MCF 10A (cell line): ENCODE measurements at regions not wholly inside any gene's neighbourhood (a gene's known extent, or its start where the extent isn't known, plus 50 kb on each side); places are given as distances from the start of the nearest gene placed in this dataset.

Source experiments
- BruUV-seq: library from RNA; stranded (reverse); fragments of 400-500 nt; replicated peaks from 2 replicates; lab custom pipeline; 2021; lab: Mats Ljungman, UMichigan
- CTCF ChIA-PET: fragments of 300-600 bp; sonication (Branson Sonifier 250); formaldehyde crosslinking; extraction: SDS; loops from one replicate; lab custom pipeline; 2021; ENCODE audit warnings: antibody characterized with exemption, inconsistent platforms; lab: Yijun Ruan, JAX
- POLR2A ChIA-PET: fragments of 300-600, 350-650 bp; sonication (Branson Sonifier 250); formaldehyde crosslinking; extraction: SDS; loops from one replicate; lab custom pipeline; 2020; ENCODE audit warnings: antibody characterized with exemption, inconsistent platforms; lab: Yijun Ruan, JAX
- DNase-seq: peaks from one replicate; pipeline ENCODE4 v3.0.0-alpha.2; 2018; ENCODE audit not compliant: unreplicated experiment
- H3K27ac Mint-ChIP-seq: one replicate; pipeline ENCODE4 v1.8.0; 2022; ENCODE audit warnings: mild to moderate bottlenecking, low read depth, mixed read lengths; ENCODE audit not compliant: unreplicated experiment
- H3K27me3 Mint-ChIP-seq: one replicate; pipeline ENCODE4 v1.8.0; 2022; ENCODE audit warnings: mixed read lengths; ENCODE audit not compliant: insufficient read depth, unreplicated experiment
- H3K36me3 Mint-ChIP-seq: one replicate; pipeline ENCODE4 v1.8.0; 2022; ENCODE audit warnings: mild to moderate bottlenecking, moderate library complexity, mixed read lengths; ENCODE audit not compliant: insufficient read depth, unreplicated experiment
- H3K4me1 Mint-ChIP-seq: one replicate; pipeline ENCODE4 v1.8.0; 2022; ENCODE audit warnings: mixed read lengths; ENCODE audit not compliant: insufficient read depth, unreplicated experiment
- H3K4me3 Mint-ChIP-seq: one replicate; pipeline ENCODE4 v1.8.0; 2022; ENCODE audit warnings: mild to moderate bottlenecking, moderate library complexity, mixed read lengths; ENCODE audit not compliant: unreplicated experiment
- H3K9me3 Mint-ChIP-seq: one replicate; pipeline ENCODE4 v1.8.0; 2022; ENCODE audit warnings: mixed read lengths; ENCODE audit not compliant: unreplicated experiment
- intact Hi-C: fragments of 100-400 bp; cut with micrococcal nuclease; formaldehyde crosslinking; loops from 2 replicates; pipeline ENCODE4 v1.14.1; 2022
- TF ChIP-seq, protein P1 (sequence below): fragments of 200-600 bp; IDR thresholded peaks from one replicate; pipeline ENCODE4 v1.8.0; 2022; ENCODE audit warnings: antibody characterized with exemption, mild to moderate bottlenecking; ENCODE audit not compliant: unreplicated experiment

DNA sequence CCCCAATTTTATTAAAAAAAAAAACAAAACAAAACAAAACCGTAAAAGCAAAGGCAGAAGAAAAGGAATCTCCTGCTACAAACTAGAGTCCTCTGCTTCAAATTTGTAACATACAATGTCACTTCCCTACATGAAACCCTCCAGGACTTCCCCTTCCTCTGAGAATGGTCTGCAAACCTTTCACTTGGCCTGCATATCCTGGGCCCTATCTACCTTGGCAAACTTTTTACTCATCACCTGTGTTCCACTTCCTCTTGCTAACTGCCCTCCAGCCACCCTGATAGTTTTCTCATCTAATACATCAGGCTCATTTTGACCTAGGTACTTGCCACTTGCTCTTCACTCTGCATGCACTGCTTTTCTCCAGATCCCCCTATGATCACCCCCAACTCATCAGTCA is 255.5 kb downstream of the ETAA1 start:
- CTCF ChIA-PET, result interaction anchor here (0.6 to 2.2 kb wide), 3 partner anchors 12 to 658 kb away, joined by 3 to 15 read pairs (median 3); no protein-coding TSS in a partner anchor
- H3K9me3 Mint-ChIP-seq, result peaks cover 7% of the 10 kb centered on the region

DNA sequence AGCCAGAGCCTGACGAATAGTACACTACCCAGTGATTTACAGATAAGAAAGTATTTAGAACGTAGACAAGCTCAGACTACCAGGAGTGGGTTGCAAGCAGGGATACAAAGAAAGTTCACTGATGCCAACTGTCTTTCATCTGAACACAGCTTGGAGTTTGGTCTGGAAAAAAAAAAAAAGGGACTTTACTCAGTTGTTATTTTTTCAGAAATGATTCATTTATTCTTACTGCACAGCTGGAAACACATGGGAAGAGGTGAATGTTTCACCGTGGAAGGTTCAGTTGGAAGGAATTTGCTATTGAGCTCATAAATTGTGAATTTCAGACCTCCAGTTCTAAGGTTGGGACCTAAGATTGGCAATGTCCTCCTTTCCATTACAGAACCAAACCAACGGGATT is 259.7 kb downstream of the ETAA1 start:
- Mint-ChIP-seq H3K27me3 (no peaks in the 10 kb centered on the region), H3K4me3 (no peak overlapping the region), H3K4me1 (no peaks in the 10 kb centered on the region), H3K36me3 (no peaks in the 10 kb centered on the region), H3K27ac (no peak overlapping the region), H3K9me3 (peaks cover 17% of the 10 kb centered on the region)
- TF ChIP-seq, protein P1, sequence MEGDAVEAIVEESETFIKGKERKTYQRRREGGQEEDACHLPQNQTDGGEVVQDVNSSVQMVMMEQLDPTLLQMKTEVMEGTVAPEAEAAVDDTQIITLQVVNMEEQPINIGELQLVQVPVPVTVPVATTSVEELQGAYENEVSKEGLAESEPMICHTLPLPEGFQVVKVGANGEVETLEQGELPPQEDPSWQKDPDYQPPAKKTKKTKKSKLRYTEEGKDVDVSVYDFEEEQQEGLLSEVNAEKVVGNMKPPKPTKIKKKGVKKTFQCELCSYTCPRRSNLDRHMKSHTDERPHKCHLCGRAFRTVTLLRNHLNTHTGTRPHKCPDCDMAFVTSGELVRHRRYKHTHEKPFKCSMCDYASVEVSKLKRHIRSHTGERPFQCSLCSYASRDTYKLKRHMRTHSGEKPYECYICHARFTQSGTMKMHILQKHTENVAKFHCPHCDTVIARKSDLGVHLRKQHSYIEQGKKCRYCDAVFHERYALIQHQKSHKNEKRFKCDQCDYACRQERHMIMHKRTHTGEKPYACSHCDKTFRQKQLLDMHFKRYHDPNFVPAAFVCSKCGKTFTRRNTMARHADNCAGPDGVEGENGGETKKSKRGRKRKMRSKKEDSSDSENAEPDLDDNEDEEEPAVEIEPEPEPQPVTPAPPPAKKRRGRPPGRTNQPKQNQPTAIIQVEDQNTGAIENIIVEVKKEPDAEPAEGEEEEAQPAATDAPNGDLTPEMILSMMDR, result no peak
- POLR2A ChIA-PET, result interaction anchor here (0.6 kb wide), 1 partner anchor 67 kb away, joined by 3 read pairs; no protein-coding TSS in a partner anchor
- no TSS peak for BruUV-seq
- intact Hi-C loops, result no loop called here
- CTCF ChIA-PET, result interaction anchor here (0.6 kb wide), 2 partner anchors 626 to 692 kb away, joined by 3 read pairs; no protein-coding TSS in a partner anchor
- no peak for DNase-seq

More for the DNA sequence above, 255.5 kb downstream of the ETAA1 start:
- no peak overlapping the region for H3K27ac Mint-ChIP-seq
- H3K4me3 Mint-ChIP-seq, result no peak overlapping the region
- DNase-seq, result no peak
- no TSS peak for BruUV-seq
- H3K36me3 Mint-ChIP-seq, result no peaks in the 10 kb centered on the region
- H3K27me3 Mint-ChIP-seq, result no peaks in the 10 kb centered on the region
- peaks cover 25% of the 10 kb centered on the region for H3K4me1 Mint-ChIP-seq
- TF ChIP-seq, protein P1, result no peak
- intact Hi-C loops, result no loop called here
- POLR2A ChIA-PET, result interaction anchor here (0.6 kb wide), 1 partner anchor 202 kb away, joined by 4 read pairs; no protein-coding TSS in a partner anchor

DNA sequence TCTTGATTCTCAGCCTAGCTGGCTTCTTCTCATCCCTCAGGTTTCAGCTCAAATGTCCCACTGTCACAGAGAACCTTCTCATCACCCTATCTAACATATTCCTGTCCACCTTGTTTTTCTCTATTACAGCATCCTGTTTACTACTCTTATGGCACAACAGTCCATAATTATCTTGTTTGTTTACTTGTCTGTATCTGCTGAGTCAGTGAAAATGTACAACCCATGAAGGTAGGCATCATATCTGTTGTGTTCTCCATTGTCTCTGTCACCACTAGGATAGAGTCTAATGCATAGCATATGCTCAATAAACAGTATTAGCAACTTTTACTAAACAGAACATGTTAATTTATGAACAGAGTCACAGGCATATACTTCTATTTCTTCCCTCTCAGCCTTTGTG is 261.7 kb downstream of the ETAA1 start:
- no peak overlapping the region for H3K4me3 Mint-ChIP-seq
- peaks cover 17% of the 10 kb centered on the region for H3K9me3 Mint-ChIP-seq
- CTCF ChIA-PET, result no interaction called here
- TF ChIP-seq, protein P1, result no peak
- H3K4me1 Mint-ChIP-seq, result no peaks in the 10 kb centered on the region
- no TSS peak for BruUV-seq
- H3K27ac Mint-ChIP-seq, result no peak overlapping the region
- H3K36me3 Mint-ChIP-seq, result peaks cover 6% of the 10 kb centered on the region
- POLR2A ChIA-PET, result no interaction called here
- H3K27me3 Mint-ChIP-seq, result no peaks in the 10 kb centered on the region
- DNase-seq, result no peak
- intact Hi-C loops, result no loop called here

DNA sequence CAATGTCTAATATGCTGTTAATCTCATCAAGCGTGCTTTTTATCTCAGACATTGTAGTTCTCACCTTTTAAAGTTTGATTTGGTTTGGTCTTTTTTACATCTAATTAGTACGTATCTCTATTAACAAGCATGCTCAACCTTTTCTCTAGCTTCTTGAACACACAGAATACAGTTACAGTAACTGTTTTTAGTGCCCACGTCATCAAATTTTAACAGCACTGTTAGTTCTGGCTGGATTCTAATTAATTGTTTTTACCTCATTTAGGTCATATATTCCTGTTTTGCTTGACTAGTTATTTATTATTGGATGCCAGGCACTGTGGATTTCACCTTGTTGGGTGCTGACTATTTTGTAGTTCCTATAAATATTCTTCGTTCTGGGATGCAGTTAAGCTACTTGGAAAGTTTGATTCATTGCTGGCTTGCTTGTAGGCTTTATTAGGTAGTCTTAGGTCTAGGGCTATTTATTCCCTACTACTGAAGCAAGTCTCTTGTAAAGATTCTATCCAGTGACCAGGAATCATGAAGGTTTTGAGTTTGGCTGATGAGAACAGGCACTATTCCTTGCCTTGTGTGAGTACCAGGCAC is 263.0 kb downstream of the ETAA1 start:
- intact Hi-C loops, result no loop called here
- CTCF ChIA-PET, result interaction anchor here (0.6 to 0.7 kb wide), 2 partner anchors 180 to 1162 kb away, joined by 3 read pairs; no protein-coding TSS in a partner anchor
- Mint-ChIP-seq H3K4me1 (no peaks in the 10 kb centered on the region), H3K9me3 (peaks cover 15% of the 10 kb centered on the region), H3K4me3 (no peak overlapping the region), H3K27ac (no peak overlapping the region), H3K36me3 (peaks cover 6% of the 10 kb centered on the region), H3K27me3 (no peaks in the 10 kb centered on the region)
- DNase-seq, result no peak
- BruUV-seq, result no TSS peak
- TF ChIP-seq, protein P1, result no peak
- POLR2A ChIA-PET, result no interaction called here
